ENCODE measurements at regions not wholly inside any gene's neighbourhood (a gene's known extent, or its start where the extent isn't known, plus 50 kb on each side); places are given as distances from the start of the nearest gene placed in this dataset.

- no peaks in the 10 kb centered on the region for H3K9me3 ChIP-seq
- no peaks in the 10 kb centered on the region for H3K36me3 ChIP-seq
- 75% methylated on average over 1 of the region's 1 CpG for WGBS
- H3K27me3 ChIP-seq (replicated peaks; ENCODE audit: insufficient read depth) = no peaks in the 10 kb centered on the region
- H3K4me1 ChIP-seq (replicated peaks) = no peaks in the 10 kb centered on the region
- intact Hi-C loops (cut with DNase I) = no loop called here
- TF ChIP-seq CTCF (IDR thresholded peaks at IDR 0.05) (no peak), POLR2A (IDR thresholded peaks at IDR 0.05) (no peak), POLR2AphosphoS5 (IDR thresholded peaks at IDR 0.05) (no peak)
- no peak overlapping the region for H3K4me3 ChIP-seq
- DNase-seq (ENCODE audit: low spot score) = no peak
- H3K27ac ChIP-seq = no peak overlapping the region
Measured at GRCh38 chr3:171949554-171949953, 89.8 kb upstream of the FNDC3B start.

GRCh38 chr3:171950373-171950772 lies 89.0 kb upstream of the FNDC3B start:
- H3K27me3 ChIP-seq (replicated peaks; ENCODE audit: insufficient read depth) = no peaks in the 10 kb centered on the region
- H3K4me1 ChIP-seq (replicated peaks) = no peaks in the 10 kb centered on the region
- no peaks in the 10 kb centered on the region for H3K9me3 ChIP-seq
- H3K27ac ChIP-seq = no peak overlapping the region
- WGBS = 35% methylated on average over 1 of the region's 1 CpG
- no peak overlapping the region for H3K4me3 ChIP-seq
- H3K36me3 ChIP-seq = no peaks in the 10 kb centered on the region
- intact Hi-C loops (cut with DNase I) = no loop called here
- TF ChIP-seq POLR2A (IDR thresholded peaks at IDR 0.05) (no peak), POLR2AphosphoS5 (IDR thresholded peaks at IDR 0.05) (no peak), CTCF (IDR thresholded peaks at IDR 0.05) (no peak)
- no peak for DNase-seq (ENCODE audit: low spot score)

- intact Hi-C loops (cut with DNase I) = no loop called here
- no peak for DNase-seq (ENCODE audit: low spot score)
- no peak for TF ChIP-seq POLR2A (IDR thresholded peaks at IDR 0.05)
- no peak overlapping the region for H3K27ac ChIP-seq
- 90% methylated on average over 1 of the region's 1 CpG for WGBS
- no peaks in the 10 kb centered on the region for H3K9me3 ChIP-seq
- H3K4me3 ChIP-seq = no peak overlapping the region
- H3K27me3 ChIP-seq (replicated peaks; ENCODE audit: insufficient read depth) = no peaks in the 10 kb centered on the region
- H3K4me1 ChIP-seq (replicated peaks) = no peaks in the 10 kb centered on the region
- H3K36me3 ChIP-seq = no peaks in the 10 kb centered on the region
Measured at GRCh38 chr3:171951597-171951996, 87.8 kb upstream of the FNDC3B start.

- TF ChIP-seq POLR2AphosphoS5 (IDR thresholded peaks at IDR 0.05) (no peak), POLR2A (IDR thresholded peaks at IDR 0.05) (no peak), CTCF (IDR thresholded peaks at IDR 0.05) (no peak)
- Histone ChIP-seq H3K9me3 (no peaks in the 10 kb centered on the region), H3K27ac (no peak overlapping the region), H3K4me3 (no peak overlapping the region), H3K4me1 (replicated peaks) (no peaks in the 10 kb centered on the region), H3K27me3 (replicated peaks; ENCODE audit: insufficient read depth) (no peaks in the 10 kb centered on the region), H3K36me3 (no peaks in the 10 kb centered on the region)
- DNase-seq (ENCODE audit: low spot score) = no peak
- intact Hi-C loops (cut with DNase I) = no loop called here
- WGBS = 46% methylated on average over 7 of the region's 7 CpGs
Measured at GRCh38 chr3:171953301-171954022, 85.9 kb upstream of the FNDC3B start.

GRCh38 chr3:171954690-171955383 lies 84.5 kb upstream of the FNDC3B start:
- H3K27ac ChIP-seq = no peak overlapping the region
- no peak overlapping the region for H3K4me3 ChIP-seq
- no peaks in the 10 kb centered on the region for H3K36me3 ChIP-seq
- TF ChIP-seq POLR2AphosphoS5 (IDR thresholded peaks at IDR 0.05) (no peak), CTCF (IDR thresholded peaks at IDR 0.05) (no peak), POLR2A (IDR thresholded peaks at IDR 0.05) (no peak)
- intact Hi-C loops (cut with DNase I) = no loop called here
- no peaks in the 10 kb centered on the region for H3K27me3 ChIP-seq (replicated peaks; ENCODE audit: insufficient read depth)
- H3K9me3 ChIP-seq = no peaks in the 10 kb centered on the region
- no peak for DNase-seq (ENCODE audit: low spot score)
- H3K4me1 ChIP-seq (replicated peaks) = no peaks in the 10 kb centered on the region
- 59% methylated on average over 6 of the region's 6 CpGs for WGBS

Measured in prostate gland (tissue), 2 donors.